HEK293 (cell line): ENCODE measurements at regions not wholly inside any gene's neighbourhood (a gene's known extent, or its start where the extent isn't known, plus 50 kb on each side); places are given as distances from the start of the nearest gene placed in this dataset.

Experiments
- SP7 ChIP-seq: fragments of 450-650 bp; formaldehyde crosslinking; IDR thresholded peaks from 2 replicates; pipeline ENCODE4 v1.5.1; 2016; ENCODE audit warnings: missing biosample characterization, missing genetic modification characterization
- TCF7L2 ChIP-seq: IDR thresholded peaks from 2 replicates; pipeline ENCODE4 v1.6.1; 2011; ENCODE audit warnings: low read depth, mild to moderate bottlenecking, inconsistent platforms, low read length, moderate library complexity, borderline replicate concordance
- ZBTB20 ChIP-seq: fragments of 450-650 bp; formaldehyde crosslinking; IDR thresholded peaks from 2 replicates; pipeline ENCODE4 v1.5.1; 2016; ENCODE audit warnings: missing biosample characterization, missing genetic modification characterization
- ZIC2 ChIP-seq: fragments of 450-650 bp; formaldehyde crosslinking; IDR thresholded peaks from 2 replicates; pipeline ENCODE4 v1.5.1; 2016; ENCODE audit warnings: missing biosample characterization, missing genetic modification characterization
- ZNF112 ChIP-seq: fragments of 450-650 bp; formaldehyde crosslinking; IDR thresholded peaks from 2 replicates; pipeline ENCODE4 v1.5.0; 2017; ENCODE audit warnings: missing biosample characterization, missing genetic modification characterization
- ZNF146 ChIP-seq: fragments of 450-650 bp; formaldehyde crosslinking; IDR thresholded peaks from 2 replicates; pipeline ENCODE4 v1.5.1; 2016; ENCODE audit warnings: missing biosample characterization, missing genetic modification characterization
- ZNF274 ChIP-seq, 2 experiments: fragments of 200-500 bp in 1 of 2; fragments of 450-650 bp in 1 of 2; sonication (Bioruptor generic) in 1 of 2; formaldehyde crosslinking in 1 of 2; IDR thresholded peaks; 2 replicates each; pipeline versions ENCODE4 v1.5.1 to v1.6.1; 2014 to 2016; ENCODE audit warnings: borderline replicate concordance in 1 of 2, inconsistent platforms in 1 of 2, low read length in 1 of 2, missing biosample characterization in 1 of 2, missing genetic modification characterization in 1 of 2
- TF ChIP-seq, protein P1 (sequence below): fragments of 450-650 bp; formaldehyde crosslinking; IDR thresholded peaks from 2 replicates; pipeline ENCODE4 v1.5.1; 2016; ENCODE audit warnings: missing biosample characterization, missing genetic modification characterization
- TF ChIP-seq, protein P2 (sequence below): fragments of 450-650 bp; formaldehyde crosslinking; IDR thresholded peaks from 2 replicates; pipeline ENCODE4 v1.5.1; 2016; ENCODE audit warnings: missing biosample characterization, missing genetic modification characterization
- TF ChIP-seq, protein P3 (sequence below): fragments of 450-650 bp; formaldehyde crosslinking; IDR thresholded peaks from 2 replicates; pipeline ENCODE4 v1.5.1; 2016; ENCODE audit warnings: missing biosample characterization, missing genetic modification characterization
- TF ChIP-seq, protein P4 (sequence below): fragments of 450-650 bp; formaldehyde crosslinking; IDR thresholded peaks from 2 replicates; pipeline ENCODE4 v1.5.1; 2016; ENCODE audit warnings: missing biosample characterization, missing genetic modification characterization
- TF ChIP-seq, protein P5 (sequence below): fragments of 450-650 bp; formaldehyde crosslinking; IDR thresholded peaks from 2 replicates; pipeline ENCODE4 v1.5.1; 2016; ENCODE audit warnings: missing biosample characterization, missing genetic modification characterization, low read depth
- TF ChIP-seq, protein P6 (sequence below): fragments of 450-650 bp; formaldehyde crosslinking; conservative IDR thresholded peaks from 2 replicates; pipeline ENCODE4 v1.5.1; 2016; ENCODE audit warnings: low read depth, missing biosample characterization, missing genetic modification characterization

DNA sequence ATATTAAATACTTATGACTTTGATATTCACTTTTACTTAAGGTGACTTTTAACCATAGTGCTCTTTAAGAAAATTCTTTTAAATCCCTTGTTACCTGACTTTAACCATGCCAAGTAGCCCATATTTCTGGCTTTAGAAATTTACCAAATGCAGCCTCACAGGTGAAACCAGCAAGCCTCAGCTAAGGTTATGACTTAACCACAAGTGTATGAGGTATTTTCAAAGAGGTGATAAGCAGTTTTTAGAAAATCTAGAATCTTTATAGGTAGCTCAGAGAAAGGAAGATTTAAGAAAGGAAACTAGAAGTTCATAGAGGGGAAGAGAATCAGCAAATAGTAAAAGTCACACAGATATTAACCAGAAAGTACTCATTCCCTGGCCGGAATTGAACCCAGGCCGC lies 661.9 kb upstream of the GJE1 start:
- TF ChIP-seq, protein P1, sequence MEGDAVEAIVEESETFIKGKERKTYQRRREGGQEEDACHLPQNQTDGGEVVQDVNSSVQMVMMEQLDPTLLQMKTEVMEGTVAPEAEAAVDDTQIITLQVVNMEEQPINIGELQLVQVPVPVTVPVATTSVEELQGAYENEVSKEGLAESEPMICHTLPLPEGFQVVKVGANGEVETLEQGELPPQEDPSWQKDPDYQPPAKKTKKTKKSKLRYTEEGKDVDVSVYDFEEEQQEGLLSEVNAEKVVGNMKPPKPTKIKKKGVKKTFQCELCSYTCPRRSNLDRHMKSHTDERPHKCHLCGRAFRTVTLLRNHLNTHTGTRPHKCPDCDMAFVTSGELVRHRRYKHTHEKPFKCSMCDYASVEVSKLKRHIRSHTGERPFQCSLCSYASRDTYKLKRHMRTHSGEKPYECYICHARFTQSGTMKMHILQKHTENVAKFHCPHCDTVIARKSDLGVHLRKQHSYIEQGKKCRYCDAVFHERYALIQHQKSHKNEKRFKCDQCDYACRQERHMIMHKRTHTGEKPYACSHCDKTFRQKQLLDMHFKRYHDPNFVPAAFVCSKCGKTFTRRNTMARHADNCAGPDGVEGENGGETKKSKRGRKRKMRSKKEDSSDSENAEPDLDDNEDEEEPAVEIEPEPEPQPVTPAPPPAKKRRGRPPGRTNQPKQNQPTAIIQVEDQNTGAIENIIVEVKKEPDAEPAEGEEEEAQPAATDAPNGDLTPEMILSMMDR (tag by site-specific recombination) = no peak
- TF ChIP-seq, protein P2, sequence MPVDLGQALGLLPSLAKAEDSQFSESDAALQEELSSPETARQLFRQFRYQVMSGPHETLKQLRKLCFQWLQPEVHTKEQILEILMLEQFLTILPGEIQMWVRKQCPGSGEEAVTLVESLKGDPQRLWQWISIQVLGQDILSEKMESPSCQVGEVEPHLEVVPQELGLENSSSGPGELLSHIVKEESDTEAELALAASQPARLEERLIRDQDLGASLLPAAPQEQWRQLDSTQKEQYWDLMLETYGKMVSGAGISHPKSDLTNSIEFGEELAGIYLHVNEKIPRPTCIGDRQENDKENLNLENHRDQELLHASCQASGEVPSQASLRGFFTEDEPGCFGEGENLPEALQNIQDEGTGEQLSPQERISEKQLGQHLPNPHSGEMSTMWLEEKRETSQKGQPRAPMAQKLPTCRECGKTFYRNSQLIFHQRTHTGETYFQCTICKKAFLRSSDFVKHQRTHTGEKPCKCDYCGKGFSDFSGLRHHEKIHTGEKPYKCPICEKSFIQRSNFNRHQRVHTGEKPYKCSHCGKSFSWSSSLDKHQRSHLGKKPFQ = no peak
- TF ChIP-seq, protein P3, sequence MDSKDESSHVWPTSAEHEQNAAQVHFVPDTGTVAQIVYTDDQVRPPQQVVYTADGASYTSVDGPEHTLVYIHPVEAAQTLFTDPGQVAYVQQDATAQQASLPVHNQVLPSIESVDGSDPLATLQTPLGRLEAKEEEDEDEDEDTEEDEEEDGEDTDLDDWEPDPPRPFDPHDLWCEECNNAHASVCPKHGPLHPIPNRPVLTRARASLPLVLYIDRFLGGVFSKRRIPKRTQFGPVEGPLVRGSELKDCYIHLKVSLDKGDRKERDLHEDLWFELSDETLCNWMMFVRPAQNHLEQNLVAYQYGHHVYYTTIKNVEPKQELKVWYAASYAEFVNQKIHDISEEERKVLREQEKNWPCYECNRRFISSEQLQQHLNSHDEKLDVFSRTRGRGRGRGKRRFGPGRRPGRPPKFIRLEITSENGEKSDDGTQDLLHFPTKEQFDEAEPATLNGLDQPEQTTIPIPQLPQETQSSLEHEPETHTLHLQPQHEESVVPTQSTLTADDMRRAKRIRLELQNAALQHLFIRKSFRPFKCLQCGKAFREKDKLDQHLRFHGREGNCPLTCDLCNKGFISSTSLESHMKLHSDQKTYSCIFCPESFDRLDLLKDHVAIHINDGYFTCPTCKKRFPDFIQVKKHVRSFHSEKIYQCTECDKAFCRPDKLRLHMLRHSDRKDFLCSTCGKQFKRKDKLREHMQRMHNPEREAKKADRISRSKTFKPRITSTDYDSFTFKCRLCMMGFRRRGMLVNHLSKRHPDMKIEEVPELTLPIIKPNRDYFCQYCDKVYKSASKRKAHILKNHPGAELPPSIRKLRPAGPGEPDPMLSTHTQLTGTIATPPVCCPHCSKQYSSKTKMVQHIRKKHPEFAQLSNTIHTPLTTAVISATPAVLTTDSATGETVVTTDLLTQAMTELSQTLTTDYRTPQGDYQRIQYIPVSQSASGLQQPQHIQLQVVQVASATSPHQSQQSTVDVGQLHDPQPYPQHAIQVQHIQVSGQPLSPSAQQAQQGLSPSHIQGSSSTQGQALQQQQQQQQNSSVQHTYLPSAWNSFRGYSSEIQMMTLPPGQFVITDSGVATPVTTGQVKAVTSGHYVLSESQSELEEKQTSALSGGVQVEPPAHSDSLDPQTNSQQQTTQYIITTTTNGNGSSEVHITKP (tag by site-specific recombination) = no peak
- TF ChIP-seq SP7 (tag by site-specific recombination) (no peak), TCF7L2 (no peak), ZNF112 (tag by site-specific recombination) (no peak), ZBTB20 (tag by site-specific recombination) (no peak), ZNF146 (tag by site-specific recombination) (no peak), ZIC2 (no peak), ZNF274 (IDR thresholded peaks at IDR 0.05; ENCODE audit: low read length) (no peak), ZNF274 (tag by site-specific recombination; IDR thresholded peaks at IDR 0.05; ENCODE audit: borderline replicate concordance) (no peak)
- TF ChIP-seq, protein P4, sequence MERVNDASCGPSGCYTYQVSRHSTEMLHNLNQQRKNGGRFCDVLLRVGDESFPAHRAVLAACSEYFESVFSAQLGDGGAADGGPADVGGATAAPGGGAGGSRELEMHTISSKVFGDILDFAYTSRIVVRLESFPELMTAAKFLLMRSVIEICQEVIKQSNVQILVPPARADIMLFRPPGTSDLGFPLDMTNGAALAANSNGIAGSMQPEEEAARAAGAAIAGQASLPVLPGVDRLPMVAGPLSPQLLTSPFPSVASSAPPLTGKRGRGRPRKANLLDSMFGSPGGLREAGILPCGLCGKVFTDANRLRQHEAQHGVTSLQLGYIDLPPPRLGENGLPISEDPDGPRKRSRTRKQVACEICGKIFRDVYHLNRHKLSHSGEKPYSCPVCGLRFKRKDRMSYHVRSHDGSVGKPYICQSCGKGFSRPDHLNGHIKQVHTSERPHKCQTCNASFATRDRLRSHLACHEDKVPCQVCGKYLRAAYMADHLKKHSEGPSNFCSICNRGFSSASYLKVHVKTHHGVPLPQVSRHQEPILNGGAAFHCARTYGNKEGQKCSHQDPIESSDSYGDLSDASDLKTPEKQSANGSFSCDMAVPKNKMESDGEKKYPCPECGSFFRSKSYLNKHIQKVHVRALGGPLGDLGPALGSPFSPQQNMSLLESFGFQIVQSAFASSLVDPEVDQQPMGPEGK (tag by site-specific recombination) = no peak
- TF ChIP-seq, protein P5, sequence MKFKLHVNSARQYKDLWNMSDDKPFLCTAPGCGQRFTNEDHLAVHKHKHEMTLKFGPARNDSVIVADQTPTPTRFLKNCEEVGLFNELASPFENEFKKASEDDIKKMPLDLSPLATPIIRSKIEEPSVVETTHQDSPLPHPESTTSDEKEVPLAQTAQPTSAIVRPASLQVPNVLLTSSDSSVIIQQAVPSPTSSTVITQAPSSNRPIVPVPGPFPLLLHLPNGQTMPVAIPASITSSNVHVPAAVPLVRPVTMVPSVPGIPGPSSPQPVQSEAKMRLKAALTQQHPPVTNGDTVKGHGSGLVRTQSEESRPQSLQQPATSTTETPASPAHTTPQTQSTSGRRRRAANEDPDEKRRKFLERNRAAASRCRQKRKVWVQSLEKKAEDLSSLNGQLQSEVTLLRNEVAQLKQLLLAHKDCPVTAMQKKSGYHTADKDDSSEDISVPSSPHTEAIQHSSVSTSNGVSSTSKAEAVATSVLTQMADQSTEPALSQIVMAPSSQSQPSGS = no peak
- TF ChIP-seq, protein P6, sequence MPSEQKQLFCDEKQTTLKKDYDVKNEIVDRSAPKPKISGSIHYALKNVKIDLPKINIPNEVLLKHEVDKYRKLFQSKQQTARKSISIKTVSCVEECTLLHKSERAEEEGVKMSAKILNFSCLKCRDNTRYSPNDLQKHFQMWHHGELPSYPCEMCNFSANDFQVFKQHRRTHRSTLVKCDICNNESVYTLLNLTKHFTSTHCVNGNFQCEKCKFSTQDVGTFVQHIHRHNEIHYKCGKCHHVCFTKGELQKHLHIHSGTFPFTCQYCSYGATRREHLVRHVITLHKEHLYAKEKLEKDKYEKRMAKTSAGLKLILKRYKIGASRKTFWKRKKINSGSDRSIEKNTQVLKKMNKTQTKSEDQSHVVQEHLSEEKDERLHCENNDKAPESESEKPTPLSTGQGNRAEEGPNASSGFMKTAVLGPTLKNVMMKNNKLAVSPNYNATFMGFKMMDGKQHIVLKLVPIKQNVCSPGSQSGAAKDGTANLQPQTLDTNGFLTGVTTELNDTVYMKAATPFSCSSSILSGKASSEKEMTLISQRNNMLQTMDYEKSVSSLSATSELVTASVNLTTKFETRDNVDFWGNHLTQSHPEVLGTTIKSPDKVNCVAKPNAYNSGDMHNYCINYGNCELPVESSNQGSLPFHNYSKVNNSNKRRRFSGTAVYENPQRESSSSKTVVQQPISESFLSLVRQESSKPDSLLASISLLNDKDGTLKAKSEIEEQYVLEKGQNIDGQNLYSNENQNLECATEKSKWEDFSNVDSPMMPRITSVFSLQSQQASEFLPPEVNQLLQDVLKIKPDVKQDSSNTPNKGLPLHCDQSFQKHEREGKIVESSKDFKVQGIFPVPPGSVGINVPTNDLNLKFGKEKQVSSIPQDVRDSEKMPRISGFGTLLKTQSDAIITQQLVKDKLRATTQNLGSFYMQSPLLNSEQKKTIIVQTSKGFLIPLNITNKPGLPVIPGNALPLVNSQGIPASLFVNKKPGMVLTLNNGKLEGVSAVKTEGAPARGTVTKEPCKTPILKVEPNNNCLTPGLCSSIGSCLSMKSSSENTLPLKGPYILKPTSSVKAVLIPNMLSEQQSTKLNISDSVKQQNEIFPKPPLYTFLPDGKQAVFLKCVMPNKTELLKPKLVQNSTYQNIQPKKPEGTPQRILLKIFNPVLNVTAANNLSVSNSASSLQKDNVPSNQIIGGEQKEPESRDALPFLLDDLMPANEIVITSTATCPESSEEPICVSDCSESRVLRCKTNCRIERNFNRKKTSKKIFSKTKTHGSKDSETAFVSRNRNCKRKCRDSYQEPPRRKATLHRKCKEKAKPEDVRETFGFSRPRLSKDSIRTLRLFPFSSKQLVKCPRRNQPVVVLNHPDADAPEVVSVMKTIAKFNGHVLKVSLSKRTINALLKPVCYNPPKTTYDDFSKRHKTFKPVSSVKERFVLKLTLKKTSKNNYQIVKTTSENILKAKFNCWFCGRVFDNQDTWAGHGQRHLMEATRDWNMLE (tag by site-specific recombination) = no peak
